H1 (cell line): ENCODE measurements at regions not wholly inside any gene's neighbourhood (a gene's known extent, or its start where the extent isn't known, plus 50 kb on each side); places are given as distances from the start of the nearest gene placed in this dataset.

Source experiments
- E2F6 ChIP-seq: IDR thresholded peaks from 2 replicates; pipeline ENCODE4 v1.6.1; 2012; ENCODE audit warnings: inconsistent platforms
- RNF2 ChIP-seq: fragments of 200-900, 300-1000 bp; sonication (generic); IDR thresholded peaks from 2 replicates; pipeline ENCODE4 v1.7.1; 2016; ENCODE audit warnings: borderline replicate concordance, low read depth, mild to moderate bottlenecking, antibody characterized with exemption, low read length; ENCODE audit not compliant: poor library complexity, severe bottlenecking; ENCODE audit errors: missing control alignments
- SP2 ChIP-seq: IDR thresholded peaks from 2 replicates; pipeline ENCODE4 v1.6.1; 2012; ENCODE audit warnings: mild to moderate bottlenecking, low read length, inconsistent platforms
- YY1 ChIP-seq: IDR thresholded peaks from 2 replicates; pipeline ENCODE4 v1.6.1; 2011; ENCODE audit warnings: low read depth, mild to moderate bottlenecking, low read length
- TF ChIP-seq, protein P1 (sequence below), 3 experiments: IDR thresholded peaks; 1 replicate in 2 of 3; 2 replicates in 1 of 3; pipeline versions ENCODE4 v1.5.1 to v1.6.1; 2011; ENCODE audit warnings: low read length in 3 of 3, mild to moderate bottlenecking in 3 of 3, inconsistent platforms in 2 of 3, low read depth in 1 of 3, moderate library complexity in 1 of 3; ENCODE audit not compliant: insufficient read depth in 1 of 3; ENCODE audit errors: control extremely low read depth in 1 of 3

GRCh38 chr7:116426428-116427156 lies 72.9 kb upstream of the CAV2 start:
- TF ChIP-seq YY1 (no peak), E2F6 (no peak), RNF2 (no peak), SP2 (no peak)
- TF ChIP-seq, protein P1, sequence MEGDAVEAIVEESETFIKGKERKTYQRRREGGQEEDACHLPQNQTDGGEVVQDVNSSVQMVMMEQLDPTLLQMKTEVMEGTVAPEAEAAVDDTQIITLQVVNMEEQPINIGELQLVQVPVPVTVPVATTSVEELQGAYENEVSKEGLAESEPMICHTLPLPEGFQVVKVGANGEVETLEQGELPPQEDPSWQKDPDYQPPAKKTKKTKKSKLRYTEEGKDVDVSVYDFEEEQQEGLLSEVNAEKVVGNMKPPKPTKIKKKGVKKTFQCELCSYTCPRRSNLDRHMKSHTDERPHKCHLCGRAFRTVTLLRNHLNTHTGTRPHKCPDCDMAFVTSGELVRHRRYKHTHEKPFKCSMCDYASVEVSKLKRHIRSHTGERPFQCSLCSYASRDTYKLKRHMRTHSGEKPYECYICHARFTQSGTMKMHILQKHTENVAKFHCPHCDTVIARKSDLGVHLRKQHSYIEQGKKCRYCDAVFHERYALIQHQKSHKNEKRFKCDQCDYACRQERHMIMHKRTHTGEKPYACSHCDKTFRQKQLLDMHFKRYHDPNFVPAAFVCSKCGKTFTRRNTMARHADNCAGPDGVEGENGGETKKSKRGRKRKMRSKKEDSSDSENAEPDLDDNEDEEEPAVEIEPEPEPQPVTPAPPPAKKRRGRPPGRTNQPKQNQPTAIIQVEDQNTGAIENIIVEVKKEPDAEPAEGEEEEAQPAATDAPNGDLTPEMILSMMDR (IDR thresholded peaks at IDR 0.05; ENCODE audit: control extremely low read depth in 1 of 3, insufficient read depth in 1 of 3, low read depth in 1 of 3, low read length in 3 of 3): no peak
